NCI-H1105 treated with DMSO at 0.1 percent for 48 hours (cell line): ENCODE measurements at regions not wholly inside any gene's neighbourhood (a gene's known extent, or its start where the extent isn't known, plus 50 kb on each side); places are given as distances from the start of the nearest gene placed in this dataset.

Experiments
- DNase-seq: peaks from one replicate; lab custom pipeline; 2025; lab: John Stamatoyannopoulos, UW

- no peak for DNase-seq
These were observed 254.2 kb upstream of the SLC24A2 start for GRCh38 chr9:20043035-20043434.

- no peak for DNase-seq
These were observed 253.4 kb upstream of the SLC24A2 start for GRCh38 chr9:20042128-20042711.

- DNase-seq: peak; percentile 93
These were observed 252.9 kb upstream of the SLC24A2 start for GRCh38 chr9:20041697-20042081.

DNA sequence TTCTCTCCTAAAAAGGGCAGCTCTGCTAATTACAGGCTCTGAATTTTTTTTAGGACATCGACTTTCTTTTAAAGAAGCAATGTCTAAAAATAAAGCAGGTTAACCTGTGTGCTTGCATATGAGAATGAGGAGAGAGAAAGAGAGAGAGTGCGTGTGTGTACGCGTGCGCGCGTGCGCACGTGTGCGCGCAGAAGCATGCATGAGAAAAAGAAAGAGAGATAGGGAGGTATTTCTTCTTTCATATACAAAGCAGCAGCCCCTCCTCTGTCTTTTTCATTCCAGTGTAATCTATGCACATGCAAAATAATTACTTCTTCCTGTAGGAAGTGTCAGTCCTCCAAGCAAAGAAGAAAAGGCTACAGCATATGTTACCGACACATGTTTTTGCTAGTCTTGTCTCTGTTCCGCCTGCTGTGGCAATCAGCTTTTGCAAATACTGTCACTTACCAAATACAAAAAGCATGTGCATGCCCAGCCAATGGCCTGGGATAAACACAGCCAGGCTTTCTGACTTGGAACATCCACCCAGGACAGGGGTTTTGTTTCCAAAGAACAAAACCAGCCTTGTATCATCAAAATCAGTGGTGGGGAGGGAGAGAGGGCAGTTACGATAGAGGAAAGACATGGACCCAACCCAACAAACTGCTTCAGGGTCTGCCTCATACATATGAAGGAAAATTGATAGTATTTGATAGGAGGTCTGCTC is 252.3 kb upstream of the SLC24A2 start:
- DNase-seq: peak; percentile 63

DNA sequence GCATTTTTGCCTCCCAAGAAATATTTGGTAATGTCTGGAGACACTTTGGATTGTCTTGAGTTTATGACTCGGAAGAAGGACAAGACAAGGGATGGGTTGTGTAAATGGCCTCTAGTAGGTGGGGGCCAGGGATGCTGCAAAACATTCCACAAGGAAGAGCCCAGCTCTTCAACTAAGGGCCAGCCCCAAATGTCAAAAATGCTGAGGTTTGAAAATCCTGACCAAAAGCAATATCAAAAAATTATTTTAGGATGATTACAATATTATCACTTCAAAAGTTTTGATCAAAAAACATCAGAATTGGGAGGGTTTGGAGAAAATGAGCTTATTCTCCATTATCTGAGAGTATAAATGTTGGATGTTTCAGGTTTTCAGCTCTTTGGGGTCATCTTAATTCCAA is 248.9 kb upstream of the SLC24A2 start:
- DNase-seq: no peak

DNA sequence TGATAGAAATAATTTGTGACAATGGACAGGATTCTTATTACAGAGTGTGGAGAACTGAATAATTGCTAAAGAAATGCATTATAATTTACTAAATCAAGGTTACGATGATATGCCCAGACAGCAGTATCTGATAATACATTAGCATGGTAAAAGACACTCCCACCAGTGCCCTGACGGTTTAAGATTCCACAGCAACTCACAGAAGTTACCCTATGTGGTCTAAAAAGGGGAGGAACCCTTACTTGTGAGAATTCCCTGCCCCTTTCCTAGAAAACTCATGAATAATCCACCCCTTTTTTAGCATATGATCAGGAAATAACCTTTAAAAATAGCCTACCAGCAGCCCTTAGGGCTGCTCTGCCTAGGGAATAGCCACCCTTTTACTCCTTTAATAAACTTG is 244.7 kb upstream of the SLC24A2 start:
- DNase-seq: no peak

DNA sequence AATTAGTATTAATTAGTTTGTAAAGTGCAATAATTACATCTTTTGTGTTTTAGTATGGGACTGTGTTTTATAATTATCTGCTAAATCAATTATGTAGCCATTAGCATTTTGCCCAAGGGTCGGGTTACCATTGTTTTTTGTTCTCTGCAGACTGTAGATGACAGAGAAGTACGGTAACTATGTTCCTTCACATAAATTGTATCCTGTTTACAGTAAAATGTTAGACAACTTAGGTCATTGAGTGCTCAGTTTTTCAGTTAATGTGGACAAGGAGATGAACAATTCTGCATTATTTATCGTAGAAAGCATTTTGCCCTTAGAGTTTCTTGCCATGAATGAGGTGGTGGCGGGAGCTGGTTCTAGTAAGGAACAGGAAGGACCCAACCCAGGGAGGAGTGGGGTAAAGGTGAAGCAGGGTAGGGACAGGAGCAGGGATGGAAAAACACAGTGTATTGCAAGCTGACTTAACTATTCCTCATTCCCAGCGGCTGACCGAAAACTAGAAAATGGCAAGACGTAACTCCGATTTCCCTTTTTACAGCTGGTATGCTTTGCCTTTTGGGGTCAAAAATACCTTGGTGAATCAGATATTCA is 243.7 kb upstream of the SLC24A2 start:
- peak; percentile 42 for DNase-seq

DNA sequence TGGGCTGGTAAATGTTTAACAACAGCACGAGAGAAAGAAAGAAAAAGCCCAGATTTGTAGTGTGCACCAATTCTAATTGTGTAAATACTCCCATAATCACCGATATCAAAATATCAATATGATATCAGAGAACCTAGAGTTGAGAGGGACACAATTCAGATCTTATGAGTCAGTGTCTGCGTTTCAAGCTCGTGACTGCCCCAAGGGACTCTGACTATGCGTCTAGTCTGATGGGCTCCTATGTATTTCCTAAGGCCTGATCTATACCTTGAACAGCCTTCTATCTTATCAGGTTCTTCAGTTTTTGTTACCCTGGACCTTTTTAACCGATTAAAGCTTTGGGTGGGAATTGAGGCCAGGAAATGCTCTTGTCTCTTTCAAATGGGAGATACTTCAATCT is 243.0 kb upstream of the SLC24A2 start:
- DNase-seq: no peak

- DNase-seq: no peak
These were observed 241.8 kb upstream of the SLC24A2 start for GRCh38 chr9:20030671-20031070.

DNA sequence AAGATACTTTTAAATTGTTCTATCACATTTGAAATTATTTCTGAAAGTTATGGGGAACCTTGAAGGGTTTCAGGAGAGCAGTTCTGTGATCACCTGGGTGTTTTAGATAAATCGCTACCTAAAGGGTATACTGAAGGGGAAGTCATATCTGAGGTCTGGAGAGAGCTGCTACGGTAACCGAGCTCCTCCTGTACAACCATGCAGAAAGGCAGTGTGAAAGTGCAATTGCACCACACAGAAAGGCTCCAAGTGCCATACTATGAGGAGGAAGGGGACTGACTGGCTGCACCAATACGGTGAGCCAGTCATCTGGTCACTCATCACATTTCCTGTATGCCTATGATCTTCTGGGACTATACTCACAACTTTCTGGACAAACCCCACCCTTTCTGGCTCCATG is 241.4 kb upstream of the SLC24A2 start:
- no peak for DNase-seq

- DNase-seq: no peak
These were observed 240.0 kb upstream of the SLC24A2 start for GRCh38 chr9:20028849-20029231.

- no peak for DNase-seq
These were observed 239.5 kb upstream of the SLC24A2 start for GRCh38 chr9:20028192-20028848.

GRCh38 chr9:20023961-20024571 is 235.2 kb upstream of the SLC24A2 start:
- DNase-seq: no peak

DNA sequence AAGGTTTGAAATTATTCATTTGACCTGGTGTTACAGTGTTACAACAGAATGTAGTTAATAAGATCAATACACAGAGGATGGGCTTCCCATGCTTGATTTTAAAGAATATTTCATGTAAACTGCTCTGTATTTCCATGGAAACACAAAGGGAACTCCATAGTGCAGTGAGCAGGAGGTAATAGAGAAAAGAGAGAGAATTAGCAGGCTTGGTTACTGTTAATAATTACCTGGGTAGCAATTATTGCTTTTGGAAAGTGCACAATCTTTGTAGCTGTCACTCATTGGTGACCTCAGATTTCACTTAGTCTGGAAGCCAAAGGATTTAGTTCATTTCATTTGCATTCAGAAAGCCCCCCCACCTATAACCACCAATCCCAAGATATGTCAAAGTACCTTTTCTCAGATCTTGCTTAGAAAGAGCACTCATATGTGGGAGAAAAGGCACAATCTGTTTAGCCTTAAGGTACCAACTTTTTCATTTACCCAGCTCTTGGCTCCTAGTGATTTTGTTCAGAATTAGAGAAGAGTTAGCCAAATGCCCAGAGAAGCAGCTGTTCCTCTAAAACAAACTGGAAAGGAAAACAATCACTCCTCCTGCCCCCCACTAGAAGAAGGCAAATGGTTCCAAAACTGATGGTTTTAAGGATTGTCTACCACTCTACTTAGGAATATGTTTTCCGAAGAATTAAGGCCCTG is 234.5 kb upstream of the SLC24A2 start:
- no peak for DNase-seq

DNA sequence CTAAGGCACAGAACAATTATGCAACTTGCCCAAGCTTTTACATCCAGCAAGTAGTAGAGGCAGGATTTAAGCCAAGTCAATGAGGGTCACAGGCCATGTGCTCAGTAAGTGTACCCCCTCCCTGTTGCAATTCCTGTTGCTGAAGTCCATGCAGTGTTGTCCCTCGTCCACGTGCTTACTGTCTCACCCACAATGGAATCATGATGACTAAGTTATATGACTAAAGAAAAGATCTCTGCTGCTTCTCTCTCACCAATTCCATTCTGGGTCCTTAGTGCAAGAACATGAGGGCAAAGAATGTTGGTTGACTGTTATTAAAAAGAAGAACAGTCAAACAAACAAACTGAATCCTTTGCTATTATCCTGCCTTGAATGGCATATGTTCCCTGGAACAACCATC is 233.6 kb upstream of the SLC24A2 start:
- no peak for DNase-seq

DNA sequence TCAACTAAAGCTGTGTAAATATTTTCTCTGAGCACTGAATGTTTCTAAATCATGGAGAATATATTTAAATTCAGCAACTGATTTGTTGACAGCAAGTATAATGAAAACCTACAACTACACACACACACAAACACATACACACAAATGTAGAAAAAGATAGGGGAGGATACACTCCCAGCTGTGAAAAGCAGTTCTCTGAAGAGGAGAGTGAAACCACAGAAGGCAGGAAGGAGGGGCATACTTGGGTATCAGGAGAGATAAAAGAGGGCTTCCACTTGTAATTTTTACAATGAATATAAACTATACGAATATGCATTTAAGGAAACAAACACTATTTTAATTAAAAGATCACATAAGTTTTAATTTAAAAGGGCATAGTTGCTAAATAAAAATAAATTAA is 227.8 kb upstream of the SLC24A2 start:
- no peak for DNase-seq

GRCh38 chr9:20015427-20015931 is 226.6 kb upstream of the SLC24A2 start:
- DNase-seq: no peak

DNA sequence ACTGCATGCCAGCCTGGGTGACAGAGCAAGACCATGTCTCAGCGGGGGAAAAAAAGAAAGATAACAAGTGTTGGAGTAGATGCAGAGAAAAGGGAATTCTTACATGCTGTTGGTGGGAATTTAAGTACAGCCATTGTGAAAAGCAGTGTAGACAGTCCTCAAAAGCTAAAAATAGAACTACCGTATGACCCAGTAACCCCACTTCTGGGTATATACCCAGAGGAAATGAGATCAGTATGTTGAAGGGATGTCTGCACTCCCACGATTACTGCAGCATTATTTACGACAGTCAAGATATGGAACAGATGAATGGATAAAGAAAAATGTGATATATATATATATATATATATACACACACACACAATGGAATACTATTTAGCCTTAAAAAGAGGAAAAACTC is 225.3 kb upstream of the SLC24A2 start:
- DNase-seq: no peak

- DNase-seq: no peak
These were observed 223.4 kb upstream of the SLC24A2 start for GRCh38 chr9:20012232-20012631.

GRCh38 chr9:20009606-20010005 is 220.8 kb upstream of the SLC24A2 start:
- DNase-seq: no peak

GRCh38 chr9:20002011-20002410 is 213.2 kb upstream of the SLC24A2 start:
- DNase-seq: no peak

GRCh38 chr9:20001058-20001457 is 212.2 kb upstream of the SLC24A2 start:
- DNase-seq: no peak
